NB4 (cell line): ENCODE measurements at regions not wholly inside any gene's neighbourhood (a gene's known extent, or its start where the extent isn't known, plus 50 kb on each side); places are given as distances from the start of the nearest gene placed in this dataset.

Experiments used
- DNase-seq: peaks from one replicate; pipeline ENCODE4 v3.0.0; 2010; ENCODE audit warnings: low read depth
- H3K4me3 ChIP-seq: one replicate; pipeline ENCODE4 v1.5.1; 2011; ENCODE audit warnings: mild to moderate bottlenecking, low read depth, low read length, moderate library complexity
- CTCF ChIP-seq: IDR thresholded peaks from one replicate; pipeline ENCODE4 v1.5.1; 2012; ENCODE audit warnings: low read depth, low read length
- MAX ChIP-seq: IDR thresholded peaks from 2 replicates; pipeline ENCODE4 v1.6.1; 2011; ENCODE audit warnings: low read depth, low read length
- MYC ChIP-seq: IDR thresholded peaks from 2 replicates; pipeline ENCODE4 v1.6.1; 2011; ENCODE audit warnings: low read depth, low read length
- POLR2A ChIP-seq: IDR thresholded peaks from 2 replicates; pipeline ENCODE4 v1.6.1; 2011; ENCODE audit warnings: mild to moderate bottlenecking; ENCODE audit not compliant: insufficient read length; ENCODE audit errors: extremely low read depth

- no peak for DNase-seq
- no peak overlapping the region for H3K4me3 ChIP-seq
- TF ChIP-seq MYC (no peak), MAX (no peak), POLR2A (no peak), CTCF (no peak)
These were observed 67.0 kb upstream of the CXCL13 start for GRCh38 chr4:77538574-77539157.
